ENCODE measurements at regions not wholly inside any gene's neighbourhood (a gene's known extent, or its start where the extent isn't known, plus 50 kb on each side); places are given as distances from the start of the nearest gene placed in this dataset.

DNA sequence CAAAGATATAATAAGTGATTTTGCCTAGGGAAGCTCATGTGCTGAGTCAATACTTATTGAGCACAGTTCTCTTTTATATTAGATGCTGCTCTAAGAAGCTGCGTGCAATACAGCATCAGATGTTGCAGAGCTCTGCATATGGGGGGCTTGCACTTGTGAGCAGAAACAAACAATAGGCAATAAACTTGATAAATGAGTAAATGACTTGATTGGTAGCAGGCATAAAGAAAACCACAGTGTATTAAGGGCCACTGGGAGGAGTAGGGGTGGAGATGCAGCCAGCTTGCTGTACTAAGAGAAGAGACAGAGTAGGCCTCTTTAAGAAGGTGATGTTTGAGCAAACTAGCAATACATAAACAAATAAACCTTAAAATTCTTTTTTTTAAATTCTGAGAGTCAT lies 598.5 kb upstream of the ADAMTS5 start:
- TF ChIP-seq CTCF (conservative IDR thresholded peaks at IDR 0.05) (no peak), ZFX (IDR thresholded peaks at IDR 0.05) (no peak)
